Epithelial cell of proximal tubule (primary cell): ENCODE measurements at regions not wholly inside any gene's neighbourhood (a gene's known extent, or its start where the extent isn't known, plus 50 kb on each side); places are given as distances from the start of the nearest gene placed in this dataset.
"Not testable (repeated sequence)": the region's sequence is repeated elsewhere in the genome, so short reads cannot be mapped to it uniquely, and the experiment has no call there.

Experiments used
- DNase-seq: peaks from one replicate; pipeline ENCODE4 v3.0.0-alpha.2; 2011; ENCODE audit warnings: low read depth
- H3K4me3 ChIP-seq: 2 replicates; pipeline ENCODE4 v1.5.1; 2011; ENCODE audit warnings: low read depth, mild to moderate bottlenecking, low read length
- CTCF ChIP-seq: conservative IDR thresholded peaks from 2 replicates; pipeline ENCODE4 v1.5.1; 2012; ENCODE audit warnings: low read depth, mild to moderate bottlenecking, low read length

- H3K4me3 ChIP-seq: no peak overlapping the region
- no peak for DNase-seq
- no peak for TF ChIP-seq CTCF
Observed at GRCh38 chr17:70597774-70598173, 428.4 kb downstream of the KCNJ2 start.

DNA sequence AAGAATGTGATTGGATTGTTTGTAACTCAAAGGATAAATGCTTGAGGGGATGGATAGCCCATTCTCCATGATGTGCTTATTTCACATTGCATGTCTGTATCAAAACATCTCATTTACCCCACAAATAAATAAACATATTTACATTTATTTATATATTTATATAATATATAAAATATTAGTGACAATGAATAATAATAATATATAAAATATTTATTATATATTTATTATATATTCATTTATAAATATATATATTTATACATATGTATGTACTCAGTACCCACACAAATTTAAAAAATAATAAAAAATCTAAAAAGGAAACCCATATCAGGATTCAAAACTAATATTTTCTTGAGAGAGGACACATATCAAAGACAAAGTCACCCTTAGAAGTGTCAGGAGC, 429.9 kb downstream of the KCNJ2 start:
- no peak for TF ChIP-seq CTCF
- no peak overlapping the region for H3K4me3 ChIP-seq
- no peak for DNase-seq

DNA sequence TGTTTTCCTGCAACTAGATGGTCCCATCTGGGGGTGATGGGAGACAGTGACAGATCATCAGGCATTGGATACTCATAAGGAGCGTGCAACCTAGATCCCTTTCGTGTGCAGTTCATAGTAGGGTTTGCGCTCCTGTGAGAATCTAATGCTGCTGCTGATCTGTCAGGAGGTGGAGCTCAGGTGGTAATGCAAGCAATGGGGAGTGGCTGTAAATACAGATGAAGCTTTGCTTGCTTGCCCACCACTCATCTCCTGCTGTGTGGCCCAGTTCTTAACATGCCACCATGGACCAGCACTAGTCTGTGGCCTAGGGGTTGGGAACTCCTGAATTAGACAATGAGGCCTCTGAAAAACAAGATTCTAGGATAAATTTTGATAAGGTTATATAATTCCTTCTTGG, 430.6 kb downstream of the KCNJ2 start:
- DNase-seq, H3K4me3 ChIP-seq: not testable (repeated sequence)

DNA sequence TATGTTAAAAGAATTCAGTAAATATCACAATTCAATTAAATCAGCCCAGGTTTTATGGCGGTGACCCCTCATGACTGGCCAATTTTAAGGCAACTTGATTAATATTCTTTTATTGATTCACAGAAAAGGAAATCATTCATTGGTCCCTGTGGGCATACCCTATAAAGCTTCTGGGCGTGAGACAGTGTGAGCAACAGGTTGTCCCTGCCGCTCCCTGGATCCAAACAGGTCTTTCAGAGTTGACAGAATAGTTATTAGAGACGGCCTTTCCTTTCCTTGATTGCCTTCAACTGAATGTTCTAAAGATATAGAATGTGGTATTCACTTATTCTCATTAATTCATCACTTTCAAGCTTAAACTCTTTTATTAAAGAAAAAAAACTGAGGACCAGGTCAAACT, 433.9 kb downstream of the KCNJ2 start:
- TF ChIP-seq CTCF: no peak
- no peak overlapping the region for H3K4me3 ChIP-seq
- DNase-seq: no peak

GRCh38 chr17:70604854-70605253, 435.5 kb downstream of the KCNJ2 start:
- no peak for TF ChIP-seq CTCF
- no peak overlapping the region for H3K4me3 ChIP-seq
- no peak for DNase-seq

- H3K4me3 ChIP-seq: no peak overlapping the region
- TF ChIP-seq CTCF: no peak
- no peak for DNase-seq
Observed at GRCh38 chr17:70606086-70606485, 436.8 kb downstream of the KCNJ2 start.

GRCh38 chr17:70608193-70608592, 438.9 kb downstream of the KCNJ2 start:
- TF ChIP-seq CTCF: no peak
- H3K4me3 ChIP-seq: no peak overlapping the region
- no peak for DNase-seq

- no peak for TF ChIP-seq CTCF
- H3K4me3 ChIP-seq: no peak overlapping the region
- no peak for DNase-seq
Observed at GRCh38 chr17:70608957-70609356, 439.6 kb downstream of the KCNJ2 start.
